Upper lobe of right lung (tissue), 1 donor: ENCODE measurements at regions not wholly inside any gene's neighbourhood (a gene's known extent, or its start where the extent isn't known, plus 50 kb on each side); places are given as distances from the start of the nearest gene placed in this dataset.

Experiments used
- ATAC-seq: fragments of 200-7000 bp; cut with Tn5 transposase; one replicate; pipeline ENCODE4 v1.9.1; 2020; ENCODE audit warnings: mild to moderate bottlenecking, moderate library complexity
- DNase-seq: peaks from one replicate; pipeline ENCODE4 v3.0.0-alpha.2; 2020
- H3K27ac ChIP-seq: fragments of 200-600 bp; one replicate; pipeline ENCODE4 v1.8.0; 2022
- H3K27me3 ChIP-seq: fragments of 200-600 bp; one replicate; pipeline ENCODE4 v1.8.0; 2022; ENCODE audit warnings: mild to moderate bottlenecking
- H3K36me3 ChIP-seq: fragments of 200-600 bp; one replicate; pipeline ENCODE4 v1.8.0; 2022
- H3K4me1 ChIP-seq: fragments of 200-600 bp; one replicate; pipeline ENCODE4 v1.8.0; 2022
- H3K4me3 ChIP-seq: fragments of 200-600 bp; one replicate; pipeline ENCODE4 v1.8.0; 2022; ENCODE audit warnings: mild to moderate bottlenecking
- H3K9me3 ChIP-seq: fragments of 200-600 bp; one replicate; pipeline ENCODE4 v1.8.0; 2022
- intact Hi-C: fragments of 100-400 bp; cut with DNase I; formaldehyde crosslinking; loops from one replicate; pipeline ENCODE4 v1.11.0; 2022
- TF ChIP-seq, protein P1 (sequence below): fragments of 200-600 bp; IDR thresholded peaks from one replicate; pipeline ENCODE4 v1.8.0; 2022; ENCODE audit warnings: antibody characterized with exemption
- donor health status: DM: no; HTN: yes; CAD: no; lungs with severe emphysema.

DNA sequence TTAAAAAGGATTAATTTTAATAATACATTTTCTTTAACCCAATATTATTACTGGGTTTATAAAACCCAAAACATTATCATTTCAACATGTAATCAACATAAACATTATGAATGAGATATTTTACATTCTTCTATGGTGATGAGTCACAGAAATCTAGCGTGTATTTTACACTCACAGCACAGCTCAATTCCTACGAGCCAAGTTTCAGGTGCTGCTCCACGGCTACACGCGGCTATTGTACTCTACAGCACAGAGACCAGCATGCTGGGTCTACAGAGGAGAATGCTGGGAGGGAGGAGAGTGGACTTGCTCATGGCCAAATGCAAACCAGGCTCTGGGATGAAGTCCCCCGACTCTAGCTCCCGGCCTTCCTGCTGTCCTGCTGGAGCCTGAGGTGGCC, 72.0 kb upstream of the LMO1 start:
- ATAC-seq (no peak), DNase-seq (no peak)
- intact Hi-C loops = no loop called here
- H3K27me3 ChIP-seq = no peaks in the 10 kb centered on the region
- no peak overlapping the region for H3K27ac ChIP-seq
- no peak overlapping the region for H3K4me3 ChIP-seq
- TF ChIP-seq, protein P1, sequence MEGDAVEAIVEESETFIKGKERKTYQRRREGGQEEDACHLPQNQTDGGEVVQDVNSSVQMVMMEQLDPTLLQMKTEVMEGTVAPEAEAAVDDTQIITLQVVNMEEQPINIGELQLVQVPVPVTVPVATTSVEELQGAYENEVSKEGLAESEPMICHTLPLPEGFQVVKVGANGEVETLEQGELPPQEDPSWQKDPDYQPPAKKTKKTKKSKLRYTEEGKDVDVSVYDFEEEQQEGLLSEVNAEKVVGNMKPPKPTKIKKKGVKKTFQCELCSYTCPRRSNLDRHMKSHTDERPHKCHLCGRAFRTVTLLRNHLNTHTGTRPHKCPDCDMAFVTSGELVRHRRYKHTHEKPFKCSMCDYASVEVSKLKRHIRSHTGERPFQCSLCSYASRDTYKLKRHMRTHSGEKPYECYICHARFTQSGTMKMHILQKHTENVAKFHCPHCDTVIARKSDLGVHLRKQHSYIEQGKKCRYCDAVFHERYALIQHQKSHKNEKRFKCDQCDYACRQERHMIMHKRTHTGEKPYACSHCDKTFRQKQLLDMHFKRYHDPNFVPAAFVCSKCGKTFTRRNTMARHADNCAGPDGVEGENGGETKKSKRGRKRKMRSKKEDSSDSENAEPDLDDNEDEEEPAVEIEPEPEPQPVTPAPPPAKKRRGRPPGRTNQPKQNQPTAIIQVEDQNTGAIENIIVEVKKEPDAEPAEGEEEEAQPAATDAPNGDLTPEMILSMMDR = no peak
- H3K9me3 ChIP-seq = no peaks in the 10 kb centered on the region
- H3K36me3 ChIP-seq = no peaks in the 10 kb centered on the region
- H3K4me1 ChIP-seq = no peaks in the 10 kb centered on the region

DNA sequence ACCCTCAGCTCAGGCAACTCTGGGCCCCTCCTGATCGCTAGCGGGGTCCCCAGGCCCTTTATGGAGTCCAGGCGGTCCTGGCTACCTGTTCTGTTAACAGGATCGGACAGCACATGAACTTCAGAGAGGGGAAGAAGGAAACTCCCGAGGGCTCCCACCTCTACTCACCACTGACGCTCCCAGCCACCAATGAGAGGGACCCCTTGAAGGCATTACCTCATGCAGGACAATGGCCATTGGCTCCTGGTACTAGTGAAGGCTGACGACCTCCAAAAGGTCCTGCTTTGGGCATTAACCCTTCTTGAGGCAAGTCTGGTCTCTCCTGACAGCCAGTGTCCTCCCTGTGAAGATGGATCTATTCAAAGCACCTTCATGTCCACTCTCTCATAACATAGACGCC, 71.5 kb upstream of the LMO1 start:
- no peaks in the 10 kb centered on the region for H3K9me3 ChIP-seq
- no peak for DNase-seq
- intact Hi-C loops = no loop called here
- no peaks in the 10 kb centered on the region for H3K36me3 ChIP-seq
- TF ChIP-seq, protein P1 = no peak
- H3K4me3 ChIP-seq = no peak overlapping the region
- ATAC-seq = no peak
- no peak overlapping the region for H3K27ac ChIP-seq
- H3K4me1 ChIP-seq = peaks cover 3% of the 10 kb centered on the region
- H3K27me3 ChIP-seq = no peaks in the 10 kb centered on the region

DNA sequence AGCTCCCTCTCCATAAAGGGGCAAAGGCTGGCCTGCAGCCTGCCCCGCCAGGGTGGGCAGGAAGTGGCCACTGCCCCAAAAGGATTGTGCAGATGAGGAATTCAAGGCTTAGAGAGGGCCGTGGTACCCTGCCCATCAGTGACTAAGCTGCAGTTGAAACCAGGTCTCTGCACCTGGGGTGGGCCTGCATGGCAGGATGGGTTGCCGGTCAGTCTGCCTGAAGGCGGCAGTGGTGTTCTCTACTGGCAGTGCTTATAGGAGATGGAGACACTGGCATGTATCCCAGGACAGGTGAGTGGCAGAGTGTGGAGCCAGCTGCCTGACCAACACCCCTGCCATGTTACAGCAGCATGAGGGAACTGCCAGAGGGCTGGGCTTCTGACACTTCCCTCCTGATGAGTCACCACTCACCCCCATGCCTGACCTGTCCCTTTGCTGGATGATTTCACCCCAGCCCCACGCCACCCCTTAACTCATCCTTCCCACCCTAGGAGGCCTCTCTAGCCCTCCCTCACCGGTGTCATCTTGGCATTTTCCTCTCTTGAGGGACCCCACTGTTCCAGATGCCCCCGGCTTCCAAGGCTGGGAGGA, 70.2 kb upstream of the LMO1 start:
- DNase-seq = no peak
- peaks cover 6% of the 10 kb centered on the region for H3K4me1 ChIP-seq
- no peak overlapping the region for H3K4me3 ChIP-seq
- H3K27me3 ChIP-seq = no peaks in the 10 kb centered on the region
- ATAC-seq = peak; percentile 27
- H3K36me3 ChIP-seq = no peaks in the 10 kb centered on the region
- no peaks in the 10 kb centered on the region for H3K9me3 ChIP-seq
- H3K27ac ChIP-seq = no peak overlapping the region
- intact Hi-C loops = no loop called here
- TF ChIP-seq, protein P1 = no peak

DNA sequence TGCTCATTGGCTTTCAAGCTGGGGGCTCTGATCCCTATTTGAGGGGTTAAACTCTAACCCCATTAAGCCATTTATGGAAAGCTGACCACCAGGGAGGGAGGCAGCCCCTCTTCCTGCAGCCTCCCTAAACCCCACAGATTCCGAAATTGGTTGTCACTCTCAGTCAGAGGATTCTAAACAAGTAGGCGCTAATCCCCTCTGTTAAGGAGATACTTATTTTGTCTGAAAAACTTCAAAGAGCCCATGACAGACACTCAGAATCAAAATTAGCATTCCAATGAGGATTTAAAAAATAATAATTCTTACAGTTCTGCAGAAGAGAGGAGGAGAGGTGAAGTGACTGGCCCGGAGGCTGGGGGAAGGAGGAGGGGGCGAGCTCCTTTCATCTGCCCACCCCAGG, 69.7 kb upstream of the LMO1 start:
- Histone ChIP-seq H3K9me3 (no peaks in the 10 kb centered on the region), H3K4me3 (no peak overlapping the region), H3K27me3 (no peaks in the 10 kb centered on the region), H3K36me3 (no peaks in the 10 kb centered on the region), H3K4me1 (peaks cover 6% of the 10 kb centered on the region), H3K27ac (no peak overlapping the region)
- no peak for ATAC-seq
- intact Hi-C loops = no loop called here
- no peak for DNase-seq
- TF ChIP-seq, protein P1 = no peak

DNA sequence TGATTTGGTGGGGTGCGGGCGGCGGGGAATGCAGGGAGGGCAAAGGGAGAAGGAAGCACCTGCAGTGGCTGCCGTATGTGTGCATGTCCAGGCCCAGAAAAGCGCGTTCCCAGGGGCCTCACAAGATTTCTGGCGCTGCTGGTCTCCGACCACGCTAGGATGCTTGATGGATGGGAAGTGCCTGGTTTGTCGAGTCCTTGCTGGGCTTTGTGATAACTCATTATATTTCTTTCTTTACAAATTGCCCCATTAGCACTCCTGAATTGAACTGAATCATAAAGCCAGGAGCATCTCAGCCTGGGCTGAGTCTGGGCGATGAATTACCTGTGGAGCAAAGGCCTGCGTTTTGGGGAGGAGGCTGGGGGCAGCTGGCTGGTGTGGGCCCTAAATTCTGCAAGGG, 69.2 kb upstream of the LMO1 start:
- no peaks in the 10 kb centered on the region for H3K36me3 ChIP-seq
- no peaks in the 10 kb centered on the region for H3K27me3 ChIP-seq
- peaks cover 6% of the 10 kb centered on the region for H3K4me1 ChIP-seq
- DNase-seq = no peak
- TF ChIP-seq, protein P1 = no peak
- no peak overlapping the region for H3K4me3 ChIP-seq
- H3K27ac ChIP-seq = no peak overlapping the region
- no peaks in the 10 kb centered on the region for H3K9me3 ChIP-seq
- intact Hi-C loops = no loop called here
- no peak for ATAC-seq

DNA sequence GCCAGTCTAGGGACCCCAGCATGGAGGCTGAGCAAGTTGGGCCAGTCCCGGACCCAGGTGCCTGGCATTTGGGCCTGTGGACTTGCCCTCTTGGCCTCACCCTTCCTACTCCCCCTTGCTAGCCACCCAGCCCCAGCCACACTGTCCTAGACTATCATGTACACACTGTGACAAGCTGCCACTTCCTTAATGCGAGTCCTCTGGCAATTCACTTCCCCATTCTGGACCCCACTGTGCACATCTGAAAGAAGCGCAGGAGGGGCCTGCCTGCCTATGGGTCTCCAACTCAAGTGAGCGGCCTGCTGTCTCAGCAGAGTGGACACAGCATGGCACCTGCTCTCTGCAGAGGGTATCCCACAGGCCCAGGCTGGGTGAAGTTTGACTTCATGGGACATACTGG, 68.5 kb upstream of the LMO1 start:
- intact Hi-C loops = no loop called here
- DNase-seq = no peak
- TF ChIP-seq, protein P1 = no peak
- Histone ChIP-seq H3K4me3 (no peak overlapping the region), H3K36me3 (no peaks in the 10 kb centered on the region), H3K27me3 (no peaks in the 10 kb centered on the region), H3K27ac (no peak overlapping the region), H3K4me1 (peaks cover 6% of the 10 kb centered on the region), H3K9me3 (no peaks in the 10 kb centered on the region)
- peak; percentile 60 for ATAC-seq
